ENCODE measurements at regions not wholly inside any gene's neighbourhood (a gene's known extent, or its start where the extent isn't known, plus 50 kb on each side); places are given as distances from the start of the nearest gene placed in this dataset.

DNA sequence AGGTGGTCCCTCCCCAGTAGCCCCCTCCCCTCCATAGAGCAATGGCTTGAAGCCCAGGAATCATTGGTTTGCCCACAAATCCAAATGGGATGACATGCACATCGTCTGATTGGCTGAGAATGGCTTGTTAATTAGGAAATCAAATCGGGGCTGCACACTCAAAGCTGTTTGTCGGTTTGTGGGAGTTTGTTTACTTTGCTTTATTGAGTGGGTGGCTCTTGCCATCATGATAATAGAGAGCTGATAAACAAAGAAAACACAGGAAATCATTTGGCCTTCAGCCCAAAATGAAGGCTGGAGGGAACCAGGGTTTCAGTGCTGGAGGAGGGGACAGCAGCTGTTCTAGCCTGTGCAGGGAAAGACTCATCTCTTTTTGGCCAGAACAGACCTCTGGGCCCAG is 316.3 kb downstream of the CBLN1 start:
- no peak for TF ChIP-seq CTCF (IDR thresholded peaks at IDR 0.05)
- TF ChIP-seq POLR2A (IDR thresholded peaks at IDR 0.05) = no peak

Data from uterus (tissue), 2 donors.